DND-41 (cell line): ENCODE measurements at regions not wholly inside any gene's neighbourhood (a gene's known extent, or its start where the extent isn't known, plus 50 kb on each side); places are given as distances from the start of the nearest gene placed in this dataset.

Source experiments
- ATAC-seq: fragments of 200-7000 bp; cut with Tn5 transposase; 3 replicates; pipeline ENCODE4 v1.9.1; 2021; ENCODE audit warnings: low read depth; ENCODE audit not compliant: insufficient read depth
- DNase-seq: peaks from one replicate; pipeline ENCODE4 v3.0.0-alpha.2; 2020
- H2AFZ ChIP-seq: 2 replicates; pipeline ENCODE4 v1.6.0; 2012; ENCODE audit warnings: low read depth, low read length
- H3K27ac ChIP-seq: 2 replicates; pipeline ENCODE4 v1.5.1; 2012; ENCODE audit warnings: low read length, inconsistent platforms
- H3K27me3 ChIP-seq: fragments of 200-600 bp; sonication (generic); 2 replicates; pipeline ENCODE4 v1.6.0; 2012; ENCODE audit warnings: low read length, mild to moderate bottlenecking, inconsistent platforms; ENCODE audit not compliant: insufficient read depth, poor library complexity
- H3K36me3 ChIP-seq: 2 replicates; pipeline ENCODE4 v1.5.1; 2012; ENCODE audit warnings: low read length, inconsistent platforms; ENCODE audit not compliant: insufficient read depth
- H3K4me1 ChIP-seq: 2 replicates; pipeline ENCODE4 v1.5.1; 2012; ENCODE audit warnings: mild to moderate bottlenecking, low read length; ENCODE audit not compliant: insufficient read depth
- H3K4me2 ChIP-seq: 2 replicates; pipeline ENCODE4 v1.6.0; 2012; ENCODE audit warnings: mild to moderate bottlenecking, moderate library complexity, low read length, inconsistent platforms; ENCODE audit not compliant: insufficient read depth
- H3K4me3 ChIP-seq, 2 experiments: fragments of 200-600 bp in 1 of 2; shearing (Covaris generic) in 1 of 2; 2 replicates each; pipeline ENCODE4 v1.5.1; 2012 to 2016; ENCODE audit warnings: inconsistent platforms in 2 of 2, low read length in 2 of 2, mild to moderate bottlenecking in 2 of 2, low read depth in 1 of 2, moderate library complexity in 1 of 2
- H3K79me2 ChIP-seq: 2 replicates; pipeline ENCODE4 v1.6.0; 2012; ENCODE audit warnings: low read length, inconsistent platforms; ENCODE audit not compliant: insufficient read depth
- H3K9ac ChIP-seq: 2 replicates; pipeline ENCODE4 v1.6.0; 2012; ENCODE audit warnings: low read depth, mild to moderate bottlenecking, inconsistent platforms, low read length, moderate library complexity
- H3K9me3 ChIP-seq: 2 replicates; pipeline ENCODE4 v1.5.1; 2012; ENCODE audit warnings: low read length, moderate library complexity, mild to moderate bottlenecking, inconsistent platforms; ENCODE audit not compliant: insufficient read depth, severe bottlenecking
- H4K20me1 ChIP-seq: 2 replicates; pipeline ENCODE4 v1.6.0; 2012; ENCODE audit warnings: low read length; ENCODE audit not compliant: insufficient read depth
- EZH2 ChIP-seq: IDR thresholded peaks from 3 replicates; pipeline ENCODE4 v1.6.1; 2012; ENCODE audit warnings: borderline replicate concordance, low read depth, mild to moderate bottlenecking, moderate library complexity, low read length, inconsistent platforms; ENCODE audit not compliant: severe bottlenecking
- TF ChIP-seq, protein P1 (sequence below): IDR thresholded peaks from 2 replicates; pipeline ENCODE4 v1.5.1; 2012; ENCODE audit warnings: borderline replicate concordance, low read length, moderate library complexity, mild to moderate bottlenecking; ENCODE audit not compliant: poor library complexity, severe bottlenecking; ENCODE audit errors: extremely low read depth

GRCh38 chr17:52762794-52763167 lies 604.3 kb upstream of the CA10 start:
- H3K27ac ChIP-seq: no peak overlapping the region
- H3K4me1 ChIP-seq: no peaks in the 10 kb centered on the region
- no peaks in the 10 kb centered on the region for H3K36me3 ChIP-seq
- DNase-seq (no peak), ATAC-seq (no peak)
- no peaks in the 10 kb centered on the region for H4K20me1 ChIP-seq
- no peaks in the 10 kb centered on the region for H3K9me3 ChIP-seq
- H3K4me3 ChIP-seq: no peak overlapping the region
- no peak overlapping the region for H2AFZ ChIP-seq
- H3K9ac ChIP-seq: no peak overlapping the region
- H3K27me3 ChIP-seq: no peaks in the 10 kb centered on the region
- TF ChIP-seq, protein P1, sequence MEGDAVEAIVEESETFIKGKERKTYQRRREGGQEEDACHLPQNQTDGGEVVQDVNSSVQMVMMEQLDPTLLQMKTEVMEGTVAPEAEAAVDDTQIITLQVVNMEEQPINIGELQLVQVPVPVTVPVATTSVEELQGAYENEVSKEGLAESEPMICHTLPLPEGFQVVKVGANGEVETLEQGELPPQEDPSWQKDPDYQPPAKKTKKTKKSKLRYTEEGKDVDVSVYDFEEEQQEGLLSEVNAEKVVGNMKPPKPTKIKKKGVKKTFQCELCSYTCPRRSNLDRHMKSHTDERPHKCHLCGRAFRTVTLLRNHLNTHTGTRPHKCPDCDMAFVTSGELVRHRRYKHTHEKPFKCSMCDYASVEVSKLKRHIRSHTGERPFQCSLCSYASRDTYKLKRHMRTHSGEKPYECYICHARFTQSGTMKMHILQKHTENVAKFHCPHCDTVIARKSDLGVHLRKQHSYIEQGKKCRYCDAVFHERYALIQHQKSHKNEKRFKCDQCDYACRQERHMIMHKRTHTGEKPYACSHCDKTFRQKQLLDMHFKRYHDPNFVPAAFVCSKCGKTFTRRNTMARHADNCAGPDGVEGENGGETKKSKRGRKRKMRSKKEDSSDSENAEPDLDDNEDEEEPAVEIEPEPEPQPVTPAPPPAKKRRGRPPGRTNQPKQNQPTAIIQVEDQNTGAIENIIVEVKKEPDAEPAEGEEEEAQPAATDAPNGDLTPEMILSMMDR: no peak
- no peak for TF ChIP-seq EZH2
- H3K4me2 ChIP-seq: no peak overlapping the region
- H3K79me2 ChIP-seq: no peaks in the 10 kb centered on the region

- Histone ChIP-seq H3K9ac (no peak overlapping the region), H4K20me1 (no peaks in the 10 kb centered on the region), H3K79me2 (no peaks in the 10 kb centered on the region), H3K27me3 (no peaks in the 10 kb centered on the region), H3K4me1 (no peaks in the 10 kb centered on the region), H3K27ac (no peak overlapping the region), H3K9me3 (no peaks in the 10 kb centered on the region), H3K36me3 (no peaks in the 10 kb centered on the region), H3K4me2 (no peak overlapping the region), H3K4me3 (no peak overlapping the region), H2AFZ (no peak overlapping the region)
- DNase-seq (no peak), ATAC-seq (no peak)
- TF ChIP-seq, protein P1: no peak
- TF ChIP-seq EZH2: no peak
These were observed 603.8 kb upstream of the CA10 start for GRCh38 chr17:52762147-52762793.

DNA sequence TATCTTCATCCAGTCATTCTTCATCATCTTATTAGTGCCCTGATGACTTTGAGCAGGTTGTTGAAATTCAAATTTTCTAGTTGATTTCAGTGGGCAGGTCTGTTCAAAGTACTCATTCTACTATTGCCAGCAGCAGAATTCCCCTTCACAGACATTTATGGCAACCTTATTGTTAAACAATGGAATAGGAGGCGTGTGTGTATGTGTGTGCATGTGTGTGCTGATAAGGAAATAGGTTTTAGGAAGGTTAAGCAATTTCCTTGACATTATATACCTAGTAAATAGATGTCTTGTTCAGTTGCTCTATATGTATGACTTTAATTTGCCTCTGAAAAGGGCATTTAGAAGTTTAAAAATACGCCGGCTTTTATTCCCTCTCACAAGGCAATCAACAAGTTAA lies 601.4 kb upstream of the CA10 start:
- no peak overlapping the region for H3K27ac ChIP-seq
- H3K4me3 ChIP-seq: no peak overlapping the region
- DNase-seq: no peak
- no peaks in the 10 kb centered on the region for H3K36me3 ChIP-seq
- no peaks in the 10 kb centered on the region for H3K9me3 ChIP-seq
- no peaks in the 10 kb centered on the region for H3K27me3 ChIP-seq
- TF ChIP-seq, protein P1: no peak
- no peak for TF ChIP-seq EZH2
- H3K4me2 ChIP-seq: no peak overlapping the region
- no peaks in the 10 kb centered on the region for H3K4me1 ChIP-seq
- H2AFZ ChIP-seq: no peak overlapping the region
- ATAC-seq: no peak
- no peaks in the 10 kb centered on the region for H4K20me1 ChIP-seq
- no peaks in the 10 kb centered on the region for H3K79me2 ChIP-seq
- H3K9ac ChIP-seq: no peak overlapping the region
